Islet precursor cell (in vitro differentiated cells): ENCODE measurements at regions not wholly inside any gene's neighbourhood (a gene's known extent, or its start where the extent isn't known, plus 50 kb on each side); places are given as distances from the start of the nearest gene placed in this dataset.
"Not testable (repeated sequence)": the region's sequence is repeated elsewhere in the genome, so short reads cannot be mapped to it uniquely, and the experiment has no call there.

ENCODE experiments used
- DNase-seq: peaks from one replicate; pipeline ENCODE4 v3.0.0-alpha.2; 2018

- no peak for DNase-seq
Observed at GRCh38 chr5:67917561-67917960, 298.0 kb upstream of the PIK3R1 start.

GRCh38 chr5:67910546-67910945 lies 305.0 kb upstream of the PIK3R1 start:
- no peak for DNase-seq

DNA sequence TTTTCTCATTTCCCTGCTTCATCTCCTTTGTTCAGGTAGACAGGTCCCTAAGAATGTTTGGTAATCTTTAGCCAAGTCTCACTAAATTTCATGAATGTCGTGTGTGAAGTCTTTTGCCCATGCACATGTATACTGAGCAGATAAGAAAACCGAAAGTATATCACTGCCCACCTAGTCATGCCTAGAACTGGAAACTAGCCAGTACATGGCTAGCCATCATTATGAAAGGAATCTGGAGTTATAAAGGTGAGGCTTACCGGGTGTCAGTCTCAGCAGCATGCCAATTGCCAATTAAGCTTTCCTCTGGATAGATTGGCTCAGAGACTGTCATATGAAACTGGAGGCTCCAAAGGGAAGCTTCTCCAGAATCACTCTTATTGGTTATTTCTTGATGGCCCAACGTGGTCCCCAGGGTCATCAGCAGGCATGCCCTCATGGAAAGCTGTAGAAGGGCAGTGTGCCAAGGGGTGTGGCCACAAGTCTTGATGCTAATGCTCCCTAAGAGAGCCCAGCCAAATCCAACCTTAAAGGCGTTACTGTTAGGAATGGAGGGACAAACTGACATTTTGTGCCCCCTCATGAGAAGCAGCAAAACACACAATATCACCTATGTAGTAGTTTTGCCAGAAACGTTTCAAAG lies 307.3 kb upstream of the PIK3R1 start:
- no peak for DNase-seq

DNA sequence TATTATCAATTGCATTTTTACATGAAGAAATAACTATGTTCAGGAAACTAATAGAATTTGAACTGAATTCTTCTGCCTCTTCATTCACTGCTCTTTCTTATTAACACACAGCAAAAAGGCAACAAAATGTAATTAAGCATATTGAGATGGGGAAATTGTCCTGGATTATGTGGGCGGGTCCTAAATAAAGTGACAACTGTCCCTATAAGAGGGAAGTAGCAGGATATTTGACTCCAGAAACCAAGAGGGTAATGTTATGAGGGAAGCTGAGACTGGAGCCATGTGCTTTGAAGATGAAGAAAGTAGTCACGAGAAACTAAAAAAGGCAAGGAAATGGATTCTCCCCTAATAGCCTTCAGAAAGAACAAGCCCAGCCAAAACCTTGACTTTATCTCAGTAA lies 311.2 kb upstream of the PIK3R1 start:
- DNase-seq: no peak

- DNase-seq: no peak
Observed at GRCh38 chr5:67903656-67904055, 311.9 kb upstream of the PIK3R1 start.

DNA sequence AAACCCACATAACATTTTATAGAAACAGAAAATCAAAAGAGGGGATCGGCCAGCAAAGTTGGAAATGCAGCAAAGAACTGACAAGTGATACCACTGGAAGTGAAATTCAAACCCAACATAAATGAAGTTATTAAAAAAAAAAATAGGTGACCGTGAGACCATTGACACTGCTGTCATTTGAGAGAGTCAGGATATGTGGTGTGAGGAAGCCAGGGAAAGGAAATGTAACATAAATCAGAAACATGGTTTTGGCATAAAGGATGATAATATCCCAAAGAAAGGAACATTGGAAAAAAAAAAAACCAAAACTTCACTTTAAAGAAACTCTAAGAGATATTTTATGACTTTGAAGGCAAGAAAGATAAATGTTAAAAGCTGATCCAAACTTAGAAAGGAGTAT lies 312.4 kb upstream of the PIK3R1 start:
- no peak for DNase-seq

DNA sequence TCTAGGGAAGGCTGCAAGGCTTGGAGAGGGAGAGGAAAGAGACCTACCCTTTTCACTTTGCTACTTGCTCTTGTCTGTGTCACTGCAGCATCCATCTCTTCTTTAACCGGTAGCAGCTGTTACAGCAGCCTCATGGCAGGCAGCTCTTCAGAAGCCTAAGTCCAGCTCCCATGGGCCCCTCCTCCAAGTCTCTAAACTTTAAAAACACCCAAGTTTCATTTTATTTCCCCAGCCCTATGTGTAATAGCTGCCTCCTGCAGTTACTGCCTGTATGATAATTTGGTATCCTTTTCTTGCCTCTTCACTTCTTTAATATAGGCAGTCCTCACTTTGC lies 313.1 kb upstream of the PIK3R1 start:
- no peak for DNase-seq

- no peak for DNase-seq
Observed at GRCh38 chr5:67901814-67902496, 313.6 kb upstream of the PIK3R1 start.

DNA sequence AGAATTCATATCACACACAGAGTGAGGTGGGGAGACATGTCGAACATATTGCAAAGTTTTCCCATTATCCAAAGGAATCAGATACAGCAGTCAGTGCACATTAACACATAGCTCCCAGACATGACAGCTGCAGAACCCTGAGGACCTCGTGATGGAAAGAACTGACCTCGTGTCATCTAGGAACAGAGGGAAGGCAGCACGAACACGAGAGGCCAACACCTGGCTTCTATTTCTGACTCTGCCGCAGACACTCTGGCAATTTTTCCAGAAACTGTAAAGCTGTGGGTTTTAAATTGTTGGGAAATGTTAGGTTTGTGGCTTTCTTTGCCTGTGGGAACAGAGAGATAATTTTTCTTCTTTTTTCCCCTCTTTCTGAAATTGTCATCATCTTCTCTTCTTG lies 315.0 kb upstream of the PIK3R1 start:
- DNase-seq: no peak

- no peak for DNase-seq
Observed at GRCh38 chr5:67897980-67898379, 317.6 kb upstream of the PIK3R1 start.

- DNase-seq: no peak
Observed at GRCh38 chr5:67897431-67897830, 318.1 kb upstream of the PIK3R1 start.

DNA sequence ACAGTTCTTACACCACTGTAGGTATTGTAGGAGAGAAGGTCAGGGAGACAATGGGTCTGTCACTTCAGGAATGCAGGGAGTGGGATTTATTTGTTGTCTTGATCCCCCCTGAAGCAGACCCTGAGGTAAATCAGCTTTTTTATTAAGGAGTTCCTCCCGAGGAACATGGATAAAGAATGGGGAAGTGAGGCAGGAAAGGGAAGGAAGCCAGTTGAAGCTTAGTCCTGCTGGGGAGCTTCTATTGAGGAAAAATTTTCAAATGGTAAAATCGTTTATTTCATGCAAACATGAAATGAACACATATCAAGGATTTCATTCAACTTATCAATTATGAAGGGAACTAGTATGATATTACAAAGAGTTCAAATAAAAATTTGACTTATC lies 318.6 kb upstream of the PIK3R1 start:
- no peak for DNase-seq

DNA sequence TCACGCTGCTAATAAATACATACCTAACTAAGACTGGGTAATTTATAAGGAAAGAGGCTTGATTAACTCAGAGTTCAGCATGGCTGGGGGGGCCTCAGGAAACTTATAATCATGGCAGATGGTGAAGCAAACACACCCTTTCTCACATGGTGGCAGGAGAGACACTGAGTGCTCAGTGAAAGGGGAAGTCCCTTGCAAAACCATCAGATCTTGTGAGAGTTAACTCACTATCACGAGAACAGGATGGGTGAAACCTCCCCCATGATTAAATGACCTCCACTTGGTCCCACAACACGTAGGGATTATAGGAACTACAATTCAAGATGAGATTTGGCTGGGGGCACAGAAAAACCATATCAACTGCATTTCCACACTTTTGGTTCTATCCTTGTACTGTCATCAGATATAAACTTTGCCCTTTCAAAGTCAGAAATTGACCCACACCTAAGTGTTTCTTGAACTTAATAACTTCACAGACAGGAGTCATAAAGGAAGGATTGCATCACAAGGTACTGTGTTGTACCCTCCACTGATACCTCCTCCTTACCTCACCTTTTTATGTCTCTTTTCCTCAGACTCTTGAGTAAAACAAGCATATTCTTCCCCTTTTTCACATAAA lies 319.1 kb upstream of the PIK3R1 start:
- no peak for DNase-seq

DNA sequence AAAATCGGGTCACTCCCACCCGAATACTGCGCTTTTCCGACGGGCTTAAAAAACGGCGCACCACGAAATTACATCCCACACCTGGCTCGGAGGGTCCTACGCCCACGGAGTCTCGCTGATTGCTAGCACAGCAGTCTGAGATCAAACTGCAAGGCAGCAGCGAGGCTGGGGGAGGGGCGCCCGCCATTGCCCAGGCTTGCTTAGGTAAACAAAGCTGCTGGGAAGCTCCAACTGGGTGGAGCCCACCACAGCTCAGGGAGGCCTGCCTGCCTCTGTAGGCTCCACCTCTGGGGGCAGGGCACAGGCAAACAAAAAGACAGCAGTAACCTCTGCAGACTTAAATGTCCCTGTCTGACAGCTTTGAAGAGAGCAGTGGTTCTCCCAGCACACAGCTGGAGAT lies 325.7 kb upstream of the PIK3R1 start:
- DNase-seq: not testable (repeated sequence)

DNA sequence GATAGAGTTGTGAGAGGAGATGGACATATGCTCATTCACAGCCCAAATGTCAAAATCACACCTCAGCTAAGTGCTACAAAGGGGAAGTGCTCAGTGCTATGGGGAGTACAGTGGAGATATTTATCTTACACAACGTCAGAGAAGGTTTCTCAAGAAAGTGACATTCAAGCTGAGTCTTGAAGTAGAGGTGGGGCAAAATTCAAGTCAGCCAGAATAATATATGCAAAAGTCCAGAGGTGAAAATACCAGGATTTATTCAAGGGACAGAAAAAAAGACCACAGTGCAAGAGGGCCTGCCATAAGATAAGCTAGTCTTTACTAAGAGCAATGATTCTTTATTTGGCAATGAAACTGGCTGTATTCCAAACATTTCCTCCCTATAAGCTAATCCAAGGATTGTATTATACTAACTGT lies 327.8 kb upstream of the PIK3R1 start:
- no peak for DNase-seq

DNA sequence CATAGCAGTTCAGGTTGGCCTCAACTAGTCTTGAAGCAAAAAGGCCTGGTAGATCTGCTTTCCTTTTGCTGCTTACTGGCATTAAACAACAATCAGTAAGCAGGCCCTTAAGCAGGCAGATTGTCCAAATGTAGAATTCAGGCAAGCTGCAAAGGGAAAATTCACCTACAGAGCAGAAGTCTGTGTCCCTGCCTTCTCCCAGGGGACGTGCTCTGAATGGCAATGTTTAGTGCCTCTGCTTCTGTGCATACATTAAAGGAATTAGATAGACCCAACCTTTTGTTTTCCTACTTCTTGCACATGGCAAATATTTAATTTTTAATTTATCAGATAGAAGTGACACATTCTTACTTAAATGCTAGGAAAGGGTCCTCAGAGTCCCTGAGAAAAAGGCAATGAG lies 328.8 kb upstream of the PIK3R1 start:
- no peak for DNase-seq

- no peak for DNase-seq
Observed at GRCh38 chr5:67880876-67881275, 334.7 kb upstream of the PIK3R1 start.

DNA sequence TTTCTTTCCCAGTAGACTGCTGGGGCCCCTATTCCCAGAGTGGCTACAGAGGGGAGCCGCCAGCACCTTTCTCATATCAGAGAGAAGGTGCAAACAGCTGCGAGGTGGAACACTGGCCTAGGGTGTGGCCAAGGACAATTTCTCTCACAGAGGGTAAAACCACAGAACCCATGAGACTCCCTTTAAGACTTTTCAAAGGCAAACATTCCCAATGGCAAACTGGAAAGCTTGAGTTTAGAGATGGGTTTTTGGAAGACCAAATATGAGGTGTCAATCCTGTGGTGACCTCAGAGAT lies 335.1 kb upstream of the PIK3R1 start:
- no peak for DNase-seq

DNA sequence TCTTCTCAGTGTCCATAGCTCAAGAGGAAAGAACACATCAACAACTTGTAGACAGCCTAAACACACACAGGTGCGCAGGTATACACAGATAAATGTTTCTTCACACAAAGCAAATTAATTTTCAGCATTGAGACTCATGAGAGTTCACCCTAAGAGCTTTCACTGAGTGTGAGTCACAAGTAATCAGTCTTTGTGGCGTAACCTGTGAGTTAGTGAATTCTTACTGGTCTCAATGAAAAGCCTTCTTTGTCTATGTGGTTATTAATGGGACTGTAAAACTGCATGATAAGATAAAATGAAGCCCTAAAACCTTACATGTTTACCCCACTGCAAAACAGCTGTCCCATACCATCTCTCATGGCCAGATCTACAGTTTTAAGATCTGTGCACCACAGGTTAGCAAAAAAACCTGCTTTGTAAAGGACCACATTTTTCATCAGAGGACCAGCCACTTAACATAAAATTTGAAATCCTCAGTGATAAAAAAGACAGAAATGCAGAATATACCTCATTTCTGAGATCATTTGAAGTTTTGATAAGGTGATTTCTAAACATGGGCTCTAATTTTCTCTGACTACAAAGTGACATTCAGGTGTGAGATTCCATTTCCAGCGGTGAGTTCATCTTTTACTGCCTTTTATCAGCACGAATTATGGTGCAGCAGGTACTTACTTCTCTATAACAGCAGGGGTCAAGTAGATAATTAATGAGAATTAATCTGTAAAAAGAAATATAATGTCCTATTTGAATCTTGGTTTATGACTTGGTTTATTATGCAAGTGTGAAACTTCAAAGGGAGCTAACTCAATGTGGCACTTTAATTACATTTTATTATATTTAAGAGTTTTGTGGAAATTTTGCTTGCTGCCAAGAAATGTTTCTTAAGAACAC lies 335.7 kb upstream of the PIK3R1 start:
- no peak for DNase-seq

DNA sequence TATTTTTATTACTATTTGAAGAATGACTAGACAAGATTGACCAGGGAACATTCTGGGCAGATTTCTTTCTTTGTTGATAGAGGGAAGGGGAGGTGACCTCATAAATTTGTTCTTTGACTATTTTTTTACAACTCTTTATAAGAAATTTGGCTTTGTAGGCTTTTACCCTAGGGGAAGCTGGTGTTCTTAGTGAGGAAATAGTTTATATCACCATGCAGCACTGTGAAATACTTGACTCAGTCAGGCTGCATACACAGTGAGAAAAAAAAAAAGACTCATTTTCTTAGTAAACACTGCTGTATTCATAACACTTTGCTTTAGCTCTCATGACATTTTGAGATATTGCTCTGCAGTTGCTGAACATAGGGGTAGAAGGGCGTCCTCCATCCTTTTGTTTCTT lies 336.6 kb upstream of the PIK3R1 start:
- no peak for DNase-seq

- no peak for DNase-seq
Observed at GRCh38 chr5:67876371-67876770, 339.2 kb upstream of the PIK3R1 start.

- no peak for DNase-seq
Observed at GRCh38 chr5:67875601-67876000, 340.0 kb upstream of the PIK3R1 start.

DNA sequence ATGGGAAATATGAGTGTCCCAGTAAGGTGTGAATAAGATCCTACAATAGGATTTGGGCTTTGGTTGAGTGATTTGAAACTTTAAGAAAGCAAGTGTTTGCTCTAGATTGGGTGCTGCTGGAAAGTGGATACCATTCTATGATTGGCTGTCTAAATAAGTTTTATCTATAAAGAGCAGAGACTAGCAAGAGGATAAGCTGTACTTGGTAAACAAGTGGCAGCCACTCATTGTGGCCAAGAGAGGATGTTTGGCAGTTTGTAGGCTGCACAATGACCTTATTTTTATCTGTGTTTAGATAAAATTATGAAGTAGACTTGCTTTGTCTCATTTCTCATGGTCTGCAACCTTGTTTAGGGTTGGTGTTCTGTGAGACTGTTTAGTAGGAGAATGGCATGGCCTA lies 341.6 kb upstream of the PIK3R1 start:
- DNase-seq: no peak

GRCh38 chr5:67870662-67871061 lies 344.9 kb upstream of the PIK3R1 start:
- DNase-seq: no peak
